PFSK-1 (cell line): ENCODE measurements at regions not wholly inside any gene's neighbourhood (a gene's known extent, or its start where the extent isn't known, plus 50 kb on each side); places are given as distances from the start of the nearest gene placed in this dataset.

Experiments
- FOXP2 ChIP-seq: optimal IDR thresholded peaks from 2 replicates; pipeline ENCODE3; 2011; ENCODE audit warnings: borderline replicate concordance, control low read depth, inconsistent platforms; ENCODE audit not compliant: insufficient read depth; ENCODE audit errors: extremely low read length, extremely low read depth
- REST ChIP-seq, 2 experiments: IDR thresholded peaks; 2 replicates each; pipeline versions ENCODE4 v1.6.1 to v1.8.0; 2011 to 2012; ENCODE audit warnings: low read depth in 2 of 2, low read length in 2 of 2, control low read depth in 1 of 2, inconsistent platforms in 1 of 2, mild to moderate bottlenecking in 1 of 2, moderate library complexity in 1 of 2; ENCODE audit not compliant: insufficient read depth in 1 of 2

DNA sequence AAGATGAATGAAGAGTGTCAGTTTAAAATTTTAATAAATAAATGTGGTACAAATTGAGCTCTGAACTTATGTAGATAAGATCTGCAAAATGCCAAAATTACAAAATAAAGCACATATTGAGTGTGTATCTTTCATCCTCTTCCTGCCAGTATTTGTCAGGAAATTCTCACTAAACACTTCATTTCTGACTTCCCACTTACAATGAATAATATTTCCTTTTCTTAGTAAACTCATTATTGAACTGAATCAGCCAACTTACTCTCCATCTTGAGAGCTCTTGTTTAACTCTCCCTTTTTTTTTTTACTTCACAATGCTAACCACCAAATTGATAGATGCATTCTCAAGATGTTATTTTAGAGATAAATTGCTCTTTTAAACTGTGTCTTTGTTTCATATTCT lies 1230.2 kb downstream of the JRKL start:
- TF ChIP-seq REST (IDR thresholded peaks at IDR 0.05; ENCODE audit: insufficient read depth in 1 of 2, low read depth in 2 of 2, low read length in 2 of 2), result no peak
- TF ChIP-seq FOXP2, result no peak
